ENCODE measurements at regions not wholly inside any gene's neighbourhood (a gene's known extent, or its start where the extent isn't known, plus 50 kb on each side); places are given as distances from the start of the nearest gene placed in this dataset.

GRCh38 chr3:104514776-104515175 is 851.9 kb upstream of the ALCAM start:
- no peak overlapping the region for H3K4me2 ChIP-seq (ENCODE audit: low read length)
- H3K9ac ChIP-seq (ENCODE audit: low read length) = no peak overlapping the region
- no peaks in the 10 kb centered on the region for H3K9me3 ChIP-seq (ENCODE audit: low read length)
- H3F3A ChIP-seq (ENCODE audit: insufficient read depth, low read length, poor library complexity, severe bottlenecking) = no peaks in the 10 kb centered on the region
- no peak for TF ChIP-seq EP300 (conservative IDR thresholded peaks at IDR 0.05; ENCODE audit: poor library complexity, severe bottlenecking)
- TF ChIP-seq MXI1 (conservative IDR thresholded peaks at IDR 0.05; ENCODE audit: poor library complexity, severe bottlenecking) = no peak
- no peak for TF ChIP-seq EZH2 (IDR thresholded peaks at IDR 0.05; ENCODE audit: borderline replicate concordance, insufficient read depth, low read length, poor library complexity, severe bottlenecking)
- no peak overlapping the region for H2AFZ ChIP-seq (ENCODE audit: low read depth, low read length)
- H3K79me2 ChIP-seq (replicated peaks; ENCODE audit: insufficient read depth, low read length) = no peaks in the 10 kb centered on the region
- no peaks in the 10 kb centered on the region for H3K36me3 ChIP-seq (ENCODE audit: insufficient read depth, low read length)
- H3K4me3 ChIP-seq (ENCODE audit: low read length) = no peak overlapping the region
- no peaks in the 10 kb centered on the region for H3K27me3 ChIP-seq (ENCODE audit: insufficient read depth, low read depth, low read length)
- no peaks in the 10 kb centered on the region for H3K9me2 ChIP-seq (ENCODE audit: insufficient read depth, low read length)
- no peak overlapping the region for H3K27ac ChIP-seq (ENCODE audit: low read length)
- no peaks in the 10 kb centered on the region for H4K20me1 ChIP-seq (ENCODE audit: insufficient read depth)

- H3K9me3 ChIP-seq (ENCODE audit: low read length) = no peaks in the 10 kb centered on the region
- no peak overlapping the region for H3K9ac ChIP-seq (ENCODE audit: low read length)
- no peak overlapping the region for H3K27ac ChIP-seq (ENCODE audit: low read length)
- H3K9me2 ChIP-seq (ENCODE audit: insufficient read depth, low read length) = no peaks in the 10 kb centered on the region
- H3F3A ChIP-seq (ENCODE audit: insufficient read depth, low read length, poor library complexity, severe bottlenecking) = no peaks in the 10 kb centered on the region
- no peak overlapping the region for H3K4me2 ChIP-seq (ENCODE audit: low read length)
- no peaks in the 10 kb centered on the region for H4K20me1 ChIP-seq (ENCODE audit: insufficient read depth)
- H3K36me3 ChIP-seq (ENCODE audit: insufficient read depth, low read length) = no peaks in the 10 kb centered on the region
- no peak overlapping the region for H3K4me3 ChIP-seq (ENCODE audit: low read length)
- H3K79me2 ChIP-seq (replicated peaks; ENCODE audit: insufficient read depth, low read length) = no peaks in the 10 kb centered on the region
- no peak overlapping the region for H2AFZ ChIP-seq (ENCODE audit: low read depth, low read length)
- H3K27me3 ChIP-seq (ENCODE audit: insufficient read depth, low read depth, low read length) = no peaks in the 10 kb centered on the region
- TF ChIP-seq EZH2 (IDR thresholded peaks at IDR 0.05; ENCODE audit: borderline replicate concordance, insufficient read depth, low read length, poor library complexity, severe bottlenecking) (no peak), MXI1 (conservative IDR thresholded peaks at IDR 0.05; ENCODE audit: poor library complexity, severe bottlenecking) (no peak), CTCF (IDR thresholded peaks at IDR 0.05; ENCODE audit: poor library complexity, severe bottlenecking) (no peak), SMC3 (conservative IDR thresholded peaks at IDR 0.05; ENCODE audit: poor library complexity) (no peak), REST (IDR thresholded peaks at IDR 0.05; ENCODE audit: borderline replicate concordance) (no peak), EP300 (conservative IDR thresholded peaks at IDR 0.05; ENCODE audit: poor library complexity, severe bottlenecking) (no peak), RAD21 (conservative IDR thresholded peaks at IDR 0.05) (no peak), TAF1 (IDR thresholded peaks at IDR 0.05; ENCODE audit: low read depth) (no peak), POLR2AphosphoS5 (IDR thresholded peaks at IDR 0.05) (no peak)
Observed at GRCh38 chr3:104519068-104519467, 847.6 kb upstream of the ALCAM start.
